NCI-H187 (cell line): ENCODE measurements at regions not wholly inside any gene's neighbourhood (a gene's known extent, or its start where the extent isn't known, plus 50 kb on each side); places are given as distances from the start of the nearest gene placed in this dataset.
"Not testable (repeated sequence)": the region's sequence is repeated elsewhere in the genome, so short reads cannot be mapped to it uniquely, and the experiment has no call there.

Source experiments
- DNase-seq, 2 experiments: peaks; one replicate each; lab custom pipeline; 2025; lab: John Stamatoyannopoulos, UW

DNA sequence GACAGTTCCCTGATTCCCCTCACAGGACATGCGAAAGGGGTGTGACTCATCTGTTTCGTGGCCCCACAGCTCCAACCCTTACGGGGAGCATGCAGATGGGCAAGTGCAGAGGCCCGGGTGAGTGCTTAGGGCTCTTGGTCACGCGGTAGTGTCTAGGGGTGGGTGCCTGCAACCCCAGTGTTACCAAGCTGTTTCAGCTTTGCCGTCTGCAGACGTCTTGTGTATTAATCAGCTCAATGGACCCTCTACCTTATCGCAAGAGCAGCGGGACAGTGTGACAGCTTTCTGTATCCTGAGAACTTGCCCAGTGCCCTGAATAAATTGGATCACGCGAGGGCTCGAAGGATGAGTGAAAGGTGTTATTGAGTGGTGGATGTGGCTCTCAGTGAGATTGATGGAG is 816.4 kb upstream of the ANO3 start:
- no peak for DNase-seq

DNA sequence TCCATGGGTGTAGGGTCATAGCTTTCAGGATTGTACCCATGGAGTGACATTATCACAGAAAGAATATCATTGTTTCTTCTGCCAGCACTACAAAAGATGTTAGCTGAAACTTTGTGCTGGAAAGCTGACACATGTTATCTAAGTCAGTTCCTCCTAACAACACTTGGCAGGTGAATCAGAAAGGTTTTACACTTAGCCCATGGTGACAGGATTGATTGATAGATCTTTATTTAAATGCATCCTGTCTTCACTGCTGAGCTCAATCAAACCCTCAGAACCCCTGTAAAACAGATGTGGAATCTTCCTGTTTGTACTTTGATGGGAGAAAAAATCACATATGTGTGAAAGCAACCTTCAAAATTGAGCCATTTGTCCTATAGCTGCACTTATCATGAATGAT is 811.5 kb upstream of the ANO3 start:
- DNase-seq, result no peak

DNA sequence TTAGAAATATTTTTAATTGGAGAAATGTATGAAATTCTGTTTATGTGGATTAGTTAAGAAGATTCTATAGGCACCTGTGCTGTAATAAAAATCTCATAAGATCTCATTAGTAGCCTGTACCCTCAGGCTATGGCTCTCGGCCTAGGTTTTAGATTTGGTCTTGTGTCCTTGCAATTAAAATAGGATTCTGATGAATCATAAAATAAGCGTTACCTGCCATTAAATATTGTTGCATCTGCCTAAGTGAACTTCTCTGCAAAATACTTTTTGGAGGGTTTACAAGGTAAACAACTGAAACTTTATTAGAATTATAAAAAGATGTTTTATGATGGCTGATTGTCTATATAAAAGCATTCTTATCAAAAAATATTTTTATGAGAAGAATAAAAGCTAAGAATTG is 804.1 kb upstream of the ANO3 start:
- DNase-seq, result no peak

DNA sequence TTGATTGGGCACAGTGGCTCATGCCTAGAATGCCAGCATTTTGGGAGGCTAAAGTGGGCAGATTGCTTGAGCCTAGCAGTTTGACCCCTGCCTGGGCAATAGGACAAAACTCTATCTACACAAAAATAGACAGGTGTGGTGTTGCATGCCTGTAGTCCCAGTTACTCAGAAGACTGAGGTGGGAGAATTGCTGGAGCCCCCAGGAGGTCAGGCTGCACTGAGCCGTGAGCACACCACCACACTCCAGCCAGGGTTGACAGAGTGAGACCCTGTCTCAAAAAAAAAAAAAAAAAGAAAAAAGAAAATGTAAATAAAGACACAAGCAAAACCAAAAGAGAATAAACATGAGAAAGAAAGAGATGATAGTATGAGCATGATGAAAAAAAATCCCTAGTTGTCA is 802.4 kb upstream of the ANO3 start:
- DNase-seq, result no peak

DNA sequence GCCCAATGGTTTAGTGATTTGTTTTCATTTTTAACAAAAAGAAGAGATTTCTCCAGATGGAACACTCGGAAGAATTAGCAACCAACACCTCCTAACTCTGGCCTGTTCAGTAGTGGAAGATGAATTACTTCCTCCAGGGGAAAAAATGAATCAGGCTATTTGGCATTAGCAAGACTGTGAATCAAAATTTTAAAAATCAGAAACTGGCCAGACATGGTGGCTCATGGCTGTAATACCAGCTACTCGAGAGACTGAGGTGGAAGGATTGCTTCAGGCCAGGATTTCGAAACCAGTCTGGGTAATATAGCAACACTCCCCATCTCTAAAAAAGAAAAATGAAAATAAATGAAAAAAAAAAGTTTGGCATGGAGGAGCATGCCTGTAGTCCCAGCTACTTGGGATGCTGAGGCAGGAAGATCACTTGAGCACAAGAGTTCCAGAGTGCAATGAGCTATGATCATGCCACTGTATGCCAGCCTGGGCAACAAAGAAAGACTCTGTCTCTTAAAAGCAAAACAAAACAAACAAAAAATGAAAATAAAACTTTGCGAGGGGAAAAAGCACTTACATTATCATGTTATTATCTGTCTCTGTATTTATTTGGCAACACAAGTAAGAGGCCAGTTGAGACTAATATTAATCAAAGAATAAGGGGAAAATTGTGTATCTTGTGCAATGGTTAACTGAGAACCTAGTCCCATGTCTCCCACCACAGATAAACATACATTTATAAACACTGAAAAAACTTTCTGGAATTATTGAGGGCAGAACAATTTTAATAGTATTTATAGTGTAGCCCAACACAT is 796.3 kb upstream of the ANO3 start:
- DNase-seq, result no peak

DNA sequence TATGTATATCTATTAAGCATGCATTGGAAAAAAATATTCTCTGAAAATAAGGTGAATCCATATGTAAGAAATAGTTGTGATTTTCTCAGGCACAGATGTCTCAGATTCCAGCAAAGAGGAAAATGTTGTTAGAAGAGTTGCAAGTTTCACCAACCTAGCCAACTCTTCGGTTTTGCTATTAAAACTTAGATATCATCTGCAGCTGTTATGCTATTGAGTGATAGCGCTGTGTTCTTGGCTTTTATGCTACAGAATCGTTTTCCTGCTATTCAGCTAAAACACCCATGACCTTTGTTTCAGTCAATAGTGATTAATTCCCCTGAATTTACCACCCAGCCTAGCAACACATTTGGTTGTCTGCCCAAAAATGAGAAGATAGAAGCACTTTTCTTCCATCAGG is 795.6 kb upstream of the ANO3 start:
- no peak for DNase-seq

DNA sequence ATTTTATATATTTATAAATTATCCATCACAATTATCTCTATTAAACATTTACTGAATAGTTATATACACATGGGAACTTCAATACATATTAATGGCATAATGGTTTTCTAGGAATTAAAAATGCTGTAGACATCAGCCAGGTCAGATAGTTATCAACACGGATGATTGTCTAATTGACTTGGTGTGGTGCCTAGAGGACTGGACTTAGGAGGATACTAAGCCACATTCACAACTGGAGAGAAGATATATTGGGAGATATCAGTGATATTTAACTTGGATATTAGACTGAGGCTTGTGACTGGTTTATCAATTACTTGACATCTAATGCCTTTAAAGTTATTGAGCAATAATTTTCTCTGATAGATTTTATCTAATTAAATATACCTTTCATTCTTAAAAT is 794.5 kb upstream of the ANO3 start:
- no peak for DNase-seq

DNA sequence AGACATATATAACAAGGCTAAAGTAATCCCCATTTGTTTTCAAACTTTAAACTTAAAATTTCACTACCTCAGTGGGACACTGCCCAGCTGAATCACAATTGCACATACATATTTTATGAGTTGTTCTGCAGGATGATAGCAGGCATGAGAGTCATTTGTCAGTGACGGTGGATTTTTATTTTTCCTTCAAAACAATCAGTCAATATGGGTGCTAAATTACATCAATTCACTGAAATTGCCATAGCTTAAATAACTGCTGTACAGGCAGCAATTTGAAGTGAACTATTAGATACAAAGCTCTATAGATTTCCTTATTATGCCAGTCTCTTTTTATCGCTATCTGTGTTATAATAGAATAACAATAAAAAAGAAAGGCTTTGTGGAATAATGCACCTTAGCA is 784.6 kb upstream of the ANO3 start:
- DNase-seq, result no peak

DNA sequence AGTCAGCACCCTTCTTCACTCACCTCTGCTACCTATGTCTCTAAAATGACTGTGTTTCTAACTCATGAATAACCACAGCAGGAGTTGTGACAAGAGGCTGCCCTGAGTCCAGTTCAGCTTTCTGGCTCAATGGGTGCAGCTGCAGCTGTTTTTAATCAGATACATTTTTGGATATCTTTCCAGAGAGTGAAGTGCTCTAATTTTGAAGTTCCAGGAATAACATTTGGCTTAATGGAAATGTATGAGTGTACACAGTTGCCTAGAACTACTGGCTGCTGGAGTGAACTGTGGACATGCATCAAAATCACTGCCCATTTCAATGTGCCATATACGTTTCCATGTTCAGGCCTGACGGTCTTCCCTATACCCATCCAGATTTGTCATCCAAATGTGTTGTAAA is 769.5 kb upstream of the ANO3 start:
- DNase-seq, result no peak

DNA sequence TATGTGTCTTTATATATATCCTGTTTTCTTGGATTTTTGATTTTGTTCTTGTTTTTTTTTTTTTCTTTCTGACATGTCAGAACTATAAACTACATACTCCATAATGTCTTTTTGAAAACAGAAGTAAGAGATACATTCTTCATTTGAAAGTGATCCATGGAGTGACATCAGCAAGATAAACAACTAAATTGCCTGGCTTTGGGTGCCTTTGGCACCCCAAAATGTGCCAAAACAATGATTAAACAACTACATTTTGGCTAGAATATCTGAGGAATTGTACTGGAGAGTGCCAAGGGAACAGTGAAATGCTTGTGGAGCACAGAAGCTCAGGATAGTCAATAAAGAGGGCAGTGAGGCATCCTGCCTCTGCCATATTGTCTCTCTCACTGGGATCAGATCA is 766.1 kb upstream of the ANO3 start:
- DNase-seq, result no peak

DNA sequence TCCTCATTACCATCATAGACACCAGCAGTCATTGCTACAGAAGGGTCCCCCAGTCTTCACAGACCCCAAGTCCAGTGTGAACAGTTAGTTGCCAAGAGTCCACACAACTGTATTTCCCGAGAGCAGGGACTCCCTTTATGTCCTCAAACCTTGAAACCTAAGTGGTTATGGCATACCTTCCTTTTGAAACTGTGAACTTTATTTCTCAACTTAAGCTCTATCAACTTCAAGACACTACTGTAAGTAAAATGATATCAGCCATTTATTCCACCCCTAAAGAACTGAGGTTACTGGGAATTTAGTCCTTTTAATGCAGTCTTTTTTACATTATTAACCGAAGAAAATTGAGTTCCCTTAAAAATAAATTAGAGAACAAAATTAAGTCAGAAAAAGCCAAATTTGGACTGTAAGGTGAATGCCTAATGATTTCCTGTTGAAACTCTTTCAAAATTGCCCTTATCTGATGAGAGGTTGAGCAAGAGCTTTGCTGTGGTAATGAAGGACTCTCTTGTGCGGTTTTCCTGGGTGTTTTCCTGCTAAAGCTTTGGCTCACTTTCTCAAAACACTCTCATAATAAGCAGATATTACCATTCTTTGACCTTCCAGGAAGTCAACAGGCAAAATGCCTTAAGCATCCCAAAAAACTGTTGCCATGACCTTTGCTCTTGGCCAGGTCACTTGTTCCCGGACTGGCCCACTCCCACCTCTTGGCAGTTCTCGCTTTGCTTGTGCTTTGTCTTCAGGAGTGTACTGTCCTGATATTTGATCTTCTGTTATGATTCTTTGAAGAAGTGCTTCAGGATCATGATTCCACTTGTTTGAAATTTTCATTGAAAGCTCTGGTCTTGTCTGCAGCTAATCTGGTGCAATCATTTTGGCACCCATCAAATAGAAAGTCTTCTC is 765.4 kb upstream of the ANO3 start:
- no peak for DNase-seq

DNA sequence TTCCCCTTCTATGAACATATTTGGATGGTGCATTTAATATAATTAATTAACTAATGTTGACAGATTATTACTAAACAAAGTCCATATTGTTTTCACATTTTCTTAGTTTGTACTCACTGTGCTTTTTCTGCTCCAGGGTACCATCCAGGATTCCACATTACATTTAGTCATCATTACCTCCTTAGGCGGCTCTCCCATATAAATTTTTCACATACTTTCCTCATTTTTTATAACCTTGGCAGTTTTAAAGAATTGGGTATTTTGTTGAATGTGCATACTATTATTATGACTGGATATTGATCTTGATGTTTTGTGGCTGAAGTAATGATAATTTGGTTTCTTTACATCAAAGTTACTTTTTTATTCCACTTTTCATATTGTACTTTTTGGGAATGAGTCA is 755.6 kb upstream of the ANO3 start:
- DNase-seq, result no peak

DNA sequence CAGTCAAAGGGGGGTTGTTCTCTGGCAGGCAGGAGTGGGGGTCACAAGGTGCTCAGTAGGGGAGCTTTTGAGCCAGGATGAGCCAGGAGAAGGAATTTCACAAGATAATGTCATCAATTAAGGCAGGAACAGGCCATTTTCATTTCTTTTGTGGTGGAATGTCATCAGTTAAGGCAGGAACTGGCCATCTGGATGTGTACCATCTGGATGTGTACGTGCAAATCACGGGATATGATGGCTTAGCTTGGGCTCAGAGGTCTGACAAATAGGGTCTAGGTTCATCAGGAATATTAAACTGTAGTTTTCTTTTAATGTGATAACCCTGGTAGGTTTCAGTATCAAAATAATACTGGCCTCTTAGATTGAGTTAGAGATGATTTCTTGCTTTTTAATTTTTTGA is 752.4 kb upstream of the ANO3 start:
- not testable (repeated sequence) for DNase-seq

DNA sequence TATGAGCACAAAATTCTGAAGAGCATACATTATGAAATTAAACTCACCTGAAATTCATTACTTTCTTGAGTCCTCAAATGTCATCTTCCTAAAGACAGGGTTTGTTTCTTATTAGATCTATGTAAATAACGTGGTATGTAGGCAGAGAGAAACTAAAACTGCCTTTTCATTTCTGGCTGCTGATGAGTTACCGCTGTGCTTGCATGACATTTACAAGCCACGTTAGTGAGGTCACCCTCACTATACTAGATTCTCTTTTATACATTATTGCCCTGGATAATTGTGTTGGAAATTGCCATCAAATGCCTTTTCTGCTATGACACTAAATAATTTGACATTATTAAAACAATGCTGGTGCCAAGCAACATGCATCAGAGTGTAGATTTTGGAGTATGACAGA is 748.3 kb upstream of the ANO3 start:
- DNase-seq, result no peak

DNA sequence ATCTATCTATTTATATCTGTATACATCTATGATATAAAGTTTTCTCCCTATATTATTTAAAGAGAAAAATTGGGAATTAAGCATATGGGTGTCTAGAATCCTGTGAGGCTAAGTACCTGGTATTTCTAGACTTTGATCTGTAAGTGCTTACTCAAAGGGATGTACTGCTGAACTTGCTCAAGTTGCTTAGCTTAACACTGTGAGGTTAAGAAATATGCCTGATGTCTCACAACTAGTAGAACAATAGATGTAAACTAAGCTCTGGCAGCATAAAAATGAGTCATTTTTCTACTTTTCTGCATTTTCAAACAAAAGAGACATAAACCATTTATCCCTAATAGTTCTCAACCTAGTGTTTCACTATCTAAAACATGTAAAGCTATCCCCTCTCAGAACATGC is 744.4 kb upstream of the ANO3 start:
- DNase-seq, result no peak

DNA sequence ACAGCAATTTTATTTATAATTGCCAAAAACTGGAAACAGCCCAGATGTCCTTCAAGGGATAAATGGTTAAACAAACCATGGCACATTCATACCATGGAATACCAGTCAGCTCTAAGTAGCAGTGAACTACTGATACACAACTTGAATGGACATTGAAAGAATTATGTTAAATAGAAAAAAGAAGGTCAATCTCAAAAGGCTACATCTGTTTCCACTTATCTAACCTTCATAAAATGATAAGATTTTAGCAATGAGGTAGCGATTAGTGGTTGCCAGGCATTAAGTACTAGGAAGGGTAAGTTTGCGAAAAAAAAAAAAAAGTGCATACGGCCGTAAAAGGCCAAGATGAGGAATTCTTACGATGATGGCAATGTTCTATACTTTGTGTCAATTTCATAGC is 738.7 kb upstream of the ANO3 start:
- DNase-seq, result no peak

DNA sequence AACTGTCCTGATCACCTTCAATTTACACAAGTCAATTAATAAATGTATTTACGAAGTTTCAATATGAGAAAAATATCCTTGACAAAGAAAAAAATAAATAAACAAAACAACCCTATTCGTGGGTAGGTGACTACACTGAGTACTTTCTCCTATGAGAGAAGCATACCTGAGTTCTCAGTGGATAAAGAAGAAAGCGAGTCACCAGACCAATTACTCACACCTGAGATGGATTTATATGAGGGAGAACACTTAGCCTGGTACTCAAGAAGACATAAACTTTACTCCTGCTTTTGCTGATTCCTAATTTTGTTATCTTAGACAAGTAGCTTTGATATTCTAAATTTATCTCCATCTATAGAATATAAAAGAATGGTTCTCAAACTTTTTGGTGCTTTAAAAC is 735.2 kb upstream of the ANO3 start:
- DNase-seq, result no peak

DNA sequence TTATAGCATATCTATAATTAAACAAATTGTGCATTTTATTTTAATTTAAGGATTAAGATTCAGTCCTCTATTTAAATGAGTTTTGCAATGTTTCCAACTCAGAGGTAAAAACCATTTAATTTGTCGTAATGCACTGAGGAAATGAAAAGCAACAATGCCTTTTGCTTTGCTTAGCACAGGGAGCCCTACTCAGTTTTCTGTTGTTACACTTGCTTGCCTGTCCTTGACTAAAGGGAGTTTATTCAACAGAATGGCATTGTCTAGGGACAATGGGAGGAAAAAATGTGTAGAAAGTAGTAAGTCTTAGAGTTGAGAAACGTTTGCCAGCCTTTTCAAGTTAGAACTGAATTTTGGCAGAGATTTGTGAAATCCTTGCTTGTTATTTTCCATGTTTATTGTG is 734.2 kb upstream of the ANO3 start:
- no peak for DNase-seq

DNA sequence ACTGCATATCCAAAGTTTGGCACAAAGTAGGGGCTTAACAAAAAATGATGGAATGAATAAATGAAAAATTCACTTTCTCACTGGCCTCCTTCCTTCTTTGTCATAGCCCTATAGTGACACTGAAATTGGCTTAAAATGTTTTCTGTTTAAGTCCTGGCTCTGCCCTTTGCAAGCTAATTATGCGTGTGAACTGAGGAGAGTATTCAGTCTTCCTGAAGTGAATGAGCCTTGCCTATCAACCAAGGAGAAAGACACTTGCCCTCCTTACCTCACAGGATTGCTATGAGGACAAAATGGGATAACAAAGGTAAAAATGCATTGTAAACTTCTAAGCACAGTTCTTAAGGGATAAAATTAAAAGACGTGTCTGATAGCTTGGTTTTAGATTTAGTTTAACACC is 729.8 kb upstream of the ANO3 start:
- DNase-seq, result no peak

DNA sequence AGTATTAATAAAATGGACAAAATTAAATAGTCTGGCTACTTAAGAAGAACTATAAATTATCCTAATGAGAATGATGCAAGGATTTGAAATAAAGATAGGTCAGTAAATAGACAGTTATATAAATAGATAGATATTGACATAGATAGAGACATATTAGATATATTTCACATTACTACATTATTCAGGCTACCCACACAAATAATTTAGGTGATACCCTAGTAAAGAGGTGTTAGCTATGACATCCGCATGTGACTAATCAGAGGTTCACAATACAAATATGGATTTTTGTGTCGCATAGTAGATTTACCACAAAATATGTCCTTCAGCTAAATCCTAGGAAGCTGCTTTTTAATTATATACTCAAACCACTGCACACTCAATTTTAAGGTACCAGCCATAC is 729.0 kb upstream of the ANO3 start:
- no peak for DNase-seq

DNA sequence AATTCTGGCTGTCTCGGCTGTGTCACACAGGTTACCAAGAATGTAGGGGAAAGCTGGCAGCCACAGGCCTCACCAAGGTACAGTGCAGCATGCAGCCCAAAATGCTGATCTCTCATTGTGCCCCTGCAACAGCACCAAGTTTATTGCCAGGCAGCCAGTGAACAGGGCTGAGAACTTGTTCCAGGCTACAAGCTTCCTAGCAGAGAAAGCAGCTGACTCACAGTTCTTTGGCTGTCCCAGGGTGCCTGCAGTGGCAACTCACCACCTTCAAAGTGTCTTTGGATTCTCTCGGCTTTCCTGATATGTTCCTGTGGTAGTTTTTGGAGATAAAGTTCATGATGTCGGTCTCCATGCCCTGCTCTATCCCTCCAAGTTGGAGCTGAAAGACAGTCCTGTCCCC is 719.1 kb upstream of the ANO3 start:
- no peak for DNase-seq

DNA sequence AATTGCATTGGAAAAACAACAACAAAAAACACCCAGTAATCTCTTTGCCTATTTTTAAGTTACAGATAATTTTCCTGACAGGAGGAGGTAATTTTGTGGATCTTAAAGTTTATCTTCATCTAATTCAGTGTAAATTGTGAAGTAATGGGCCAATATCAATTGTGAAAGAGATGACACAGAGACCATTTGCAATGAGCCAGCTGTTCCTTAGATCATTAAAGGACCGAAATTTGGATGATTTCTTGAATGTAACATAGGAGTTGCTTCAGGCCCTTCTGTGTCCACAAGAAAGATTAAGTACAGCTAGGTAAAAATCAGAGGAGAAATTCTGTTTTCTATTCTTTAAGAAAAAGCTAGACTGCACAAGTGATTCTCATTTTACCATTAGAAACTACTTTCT is 718.5 kb upstream of the ANO3 start:
- no peak for DNase-seq

DNA sequence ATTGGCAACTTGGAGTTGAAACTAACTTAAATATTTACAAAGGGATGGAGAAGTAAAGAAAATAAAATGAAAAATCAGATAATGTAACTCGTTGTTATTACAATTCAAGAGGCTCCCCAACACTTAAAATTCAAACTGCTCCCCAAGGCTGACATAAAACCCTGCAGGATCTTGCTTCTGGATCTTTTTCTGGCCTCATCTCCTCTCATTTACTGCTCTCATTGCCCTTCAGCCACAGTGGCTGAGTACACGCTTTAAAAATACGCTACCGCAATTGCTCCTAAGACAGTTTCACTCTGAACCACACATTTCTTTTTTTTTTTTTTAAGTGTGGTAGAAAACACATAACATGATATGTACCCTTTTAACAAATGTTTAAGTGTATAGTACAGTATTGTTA is 718.1 kb upstream of the ANO3 start:
- no peak for DNase-seq

DNA sequence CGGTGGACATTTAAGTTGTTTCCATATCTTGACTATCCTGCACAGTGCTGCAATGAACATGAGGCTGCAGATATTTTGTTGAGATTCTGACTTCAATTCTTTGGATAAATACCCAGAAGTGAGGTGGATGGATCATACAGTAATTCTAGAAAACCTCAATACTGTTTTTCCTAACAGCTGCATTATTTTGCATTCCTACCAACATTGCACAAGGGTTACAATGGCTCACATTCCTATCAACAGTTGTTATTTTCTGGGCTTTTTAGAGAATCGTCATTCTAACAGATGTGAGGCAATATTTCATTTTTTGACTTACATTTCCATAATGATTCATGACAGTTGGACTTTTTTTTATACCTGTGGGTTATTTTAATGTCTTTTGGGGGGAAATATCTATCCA is 716.9 kb upstream of the ANO3 start:
- DNase-seq, result no peak
